SK-N-SH (cell line): ENCODE measurements at regions not wholly inside any gene's neighbourhood (a gene's known extent, or its start where the extent isn't known, plus 50 kb on each side); places are given as distances from the start of the nearest gene placed in this dataset.

Experiments used
- CTCF ChIA-PET: fragments of 300-600, 350-600 bp; formaldehyde crosslinking; extraction: SDS; loops from one replicate; lab custom pipeline; 2021; lab: Yijun Ruan, JAX
- POLR2A ChIA-PET: fragments of 350-600 bp; sonication (Branson Sonifier 250); formaldehyde crosslinking; extraction: SDS; loops from one replicate; lab custom pipeline; 2020; ENCODE audit warnings: antibody characterized with exemption, inconsistent platforms; lab: Yijun Ruan, JAX
- DNase-seq: peaks from one replicate; pipeline ENCODE4 v3.0.0; 2012
- H2AFZ ChIP-seq: fragments of 200-600 bp; sonication (generic); 2 replicates; pipeline ENCODE4 v1.8.1; 2016; ENCODE audit warnings: antibody characterized with exemption, mild to moderate bottlenecking, low read depth
- H3F3A ChIP-seq: fragments of 200-600 bp; sonication (generic); replicated peaks from 2 replicates; pipeline ENCODE3; 2016; ENCODE audit warnings: antibody characterized with exemption, mild to moderate bottlenecking; ENCODE audit not compliant: insufficient read depth
- H3K27ac ChIP-seq, 2 experiments: fragments of 200-500 bp in 1 of 2; fragments of 200-600 bp in 1 of 2; sonication (Bioruptor generic) in 1 of 2; sonication (generic), shearing (Covaris generic) in 1 of 2; 2 replicates each; pipeline versions ENCODE4 v1.5.1 to v1.6.1; 2014 to 2016; ENCODE audit warnings: low read depth in 2 of 2, inconsistent platforms in 1 of 2, low read length in 1 of 2, mild to moderate bottlenecking in 1 of 2, mixed read lengths in 1 of 2
- H3K27me3 ChIP-seq: fragments of 200-600 bp; sonication (generic), shearing (Covaris generic); 2 replicates; pipeline ENCODE4 v1.6.1; 2016; ENCODE audit warnings: mixed run types; ENCODE audit not compliant: insufficient read depth
- H3K36me3 ChIP-seq, 2 experiments: fragments of 200-500 bp in 1 of 2; fragments of 200-600 bp in 1 of 2; sonication (Bioruptor generic) in 1 of 2; sonication (generic) in 1 of 2; replicated peaks in 1 of 2; 2 replicates each; pipeline versions ENCODE3 to v1.5.1; 2014 to 2016; ENCODE audit warnings: low read length in 1 of 2, mild to moderate bottlenecking in 1 of 2; ENCODE audit not compliant: insufficient read depth in 2 of 2, control insufficient read depth in 1 of 2
- H3K4me1 ChIP-seq, 2 experiments: fragments of 200-500 bp in 1 of 2; fragments of 200-600 bp in 1 of 2; sonication (Bioruptor generic) in 1 of 2; sonication (generic), shearing (Covaris generic) in 1 of 2; 2 replicates each; pipeline versions ENCODE4 v1.5.1 to v1.6.1; 2014 to 2016; ENCODE audit warnings: low read depth in 1 of 2, low read length in 1 of 2, mixed run types in 1 of 2; ENCODE audit not compliant: insufficient read depth in 2 of 2, control insufficient read depth in 1 of 2
- H3K4me2 ChIP-seq: fragments of 200-600 bp; sonication (generic), shearing (Covaris generic); 2 replicates; pipeline ENCODE4 v1.6.1; 2017; ENCODE audit warnings: mixed run types
- H3K4me3 ChIP-seq, 2 experiments: fragments of 200-500 bp in 1 of 2; fragments of 200-600 bp in 1 of 2; sonication (Bioruptor generic) in 1 of 2; sonication (generic), shearing (Covaris generic) in 1 of 2; 2 replicates each; pipeline versions ENCODE4 v1.5.1 to v1.8.1; 2014 to 2016; ENCODE audit warnings: low read depth in 2 of 2, inconsistent platforms in 1 of 2, low read length in 1 of 2, mild to moderate bottlenecking in 1 of 2, mixed read lengths in 1 of 2, moderate library complexity in 1 of 2
- H3K79me2 ChIP-seq: fragments of 200-600 bp; sonication (generic); 2 replicates; pipeline ENCODE4 v1.8.1; 2017; ENCODE audit warnings: mild to moderate bottlenecking; ENCODE audit not compliant: insufficient read depth
- H3K9ac ChIP-seq: fragments of 200-600 bp; sonication (generic); 2 replicates; pipeline ENCODE4 v1.6.1; 2017; ENCODE audit warnings: mixed run types
- H3K9me2 ChIP-seq: fragments of 200-600 bp; sonication (generic); 2 replicates; pipeline ENCODE4 v1.6.1; 2017; ENCODE audit warnings: mixed run types
- H3K9me3 ChIP-seq: fragments of 200-600 bp; sonication (generic); 2 replicates; pipeline ENCODE4 v1.6.1; 2017; ENCODE audit warnings: mixed run types, mild to moderate bottlenecking, moderate library complexity
- H4K20me1 ChIP-seq: fragments of 200-600 bp; sonication (generic); 2 replicates; pipeline ENCODE4 v1.6.1; 2017; ENCODE audit warnings: mild to moderate bottlenecking, mixed run types; ENCODE audit not compliant: insufficient read depth
- ELF1 ChIP-seq: IDR thresholded peaks from 2 replicates; pipeline ENCODE4 v1.4.0; 2012
- EZH2phosphoT487 ChIP-seq: fragments of 200-600 bp; sonication (generic); IDR thresholded peaks from 2 replicates; pipeline ENCODE4 v1.6.1; 2017; ENCODE audit warnings: low read depth, mixed run types, mild to moderate bottlenecking, antibody characterized with exemption, moderate library complexity, borderline replicate concordance
- FOSL2 ChIP-seq: IDR thresholded peaks from 2 replicates; pipeline ENCODE4 v1.4.0; 2012; ENCODE audit warnings: low read depth, mild to moderate bottlenecking, moderate library complexity, borderline replicate concordance
- GABPA ChIP-seq: IDR thresholded peaks from 2 replicates; pipeline ENCODE4 v1.4.0; 2012; ENCODE audit warnings: low read depth, mild to moderate bottlenecking
- GATA2 ChIP-seq: sonication (generic); formaldehyde crosslinking; IDR thresholded peaks from 2 replicates; pipeline ENCODE4 v1.5.0; 2020; ENCODE audit warnings: mild to moderate bottlenecking, missing genetic modification reagents
- JUND ChIP-seq: IDR thresholded peaks from 2 replicates; pipeline ENCODE4 v1.4.0; 2012
- MEF2A ChIP-seq: IDR thresholded peaks from 2 replicates; pipeline ENCODE4 v1.4.0; 2012; ENCODE audit warnings: low read depth, borderline replicate concordance
- POLR2AphosphoS5 ChIP-seq: IDR thresholded peaks from 2 replicates; pipeline ENCODE4 v1.6.1; 2012; ENCODE audit warnings: low read depth, low read length
- RFX5 ChIP-seq: IDR thresholded peaks from 2 replicates; pipeline ENCODE4 v1.6.1; 2012; ENCODE audit warnings: mild to moderate bottlenecking, improper control_type of control experiment, low read length
- TCF12 ChIP-seq: IDR thresholded peaks from 2 replicates; pipeline ENCODE4 v1.4.0; 2012
- TEAD4 ChIP-seq: IDR thresholded peaks from 2 replicates; pipeline ENCODE4 v1.4.0; 2012; ENCODE audit warnings: mild to moderate bottlenecking, borderline replicate concordance; ENCODE audit not compliant: insufficient read depth
- WGBS: methylation state at CpG from one replicate; pipeline ENCODE4 v1.1.6; 2017; ENCODE audit warnings: low lambda C conversion rate; 5-methylcytosine and 5-hydroxymethylcytosine counted together
- TF ChIP-seq, protein P1 (sequence below): fragments of 200-600 bp; sonication (generic); IDR thresholded peaks from 2 replicates; pipeline ENCODE4 v1.6.1; 2017; ENCODE audit warnings: antibody characterized with exemption, mild to moderate bottlenecking, moderate library complexity
- TF ChIP-seq, protein P2 (sequence below): fragments of 150-350 bp; IDR thresholded peaks from 2 replicates; pipeline ENCODE4 v1.6.1; 2016; ENCODE audit warnings: mild to moderate bottlenecking, low read depth, low read length

DNA sequence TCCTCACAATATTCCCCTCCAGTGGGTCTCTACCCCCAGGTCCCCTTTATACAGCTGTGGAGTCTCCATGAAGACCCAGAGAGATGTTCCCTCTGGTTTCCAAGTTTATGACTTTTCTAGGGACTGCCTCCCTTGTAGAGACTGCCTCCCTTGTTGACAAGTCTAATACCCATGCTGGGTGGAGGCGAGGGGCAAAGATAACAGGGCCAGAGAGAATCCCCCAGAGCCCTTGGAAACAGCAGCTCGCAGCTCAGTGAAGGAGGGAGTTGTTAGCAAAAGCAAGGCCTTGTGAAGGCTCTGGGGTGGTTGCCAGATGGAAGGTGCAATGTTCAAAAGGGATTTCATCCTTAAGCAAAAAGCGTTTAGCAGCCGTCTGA lies 75.0 kb upstream of the GATA6 start:
- H3K4me3 ChIP-seq = no peak overlapping the region
- no peak for DNase-seq
- H3K4me1 ChIP-seq = no peaks in the 10 kb centered on the region
- no peaks in the 10 kb centered on the region for H3K9me2 ChIP-seq
- H3K79me2 ChIP-seq = no peaks in the 10 kb centered on the region
- CTCF ChIA-PET = no interaction called here
- H3K27me3 ChIP-seq = peaks cover 58% of the 10 kb centered on the region; the same call in 1 of the 2 replicates
- H2AFZ ChIP-seq = no peak overlapping the region
- no peaks in the 10 kb centered on the region for H3K9me3 ChIP-seq
- no peak overlapping the region for H3K9ac ChIP-seq
- no peak overlapping the region for H3K4me2 ChIP-seq
- WGBS = 2% methylated on average over 4 of the region's 4 CpGs
- no peaks in the 10 kb centered on the region for H3F3A ChIP-seq
- POLR2A ChIA-PET = no interaction called here
- H3K36me3 ChIP-seq = no peaks in the 10 kb centered on the region
- no peak overlapping the region for H3K27ac ChIP-seq
- TF ChIP-seq RFX5 (no peak), TCF12 (no peak), MEF2A (no peak), TEAD4 (no peak)
- H4K20me1 ChIP-seq = no peaks in the 10 kb centered on the region

DNA sequence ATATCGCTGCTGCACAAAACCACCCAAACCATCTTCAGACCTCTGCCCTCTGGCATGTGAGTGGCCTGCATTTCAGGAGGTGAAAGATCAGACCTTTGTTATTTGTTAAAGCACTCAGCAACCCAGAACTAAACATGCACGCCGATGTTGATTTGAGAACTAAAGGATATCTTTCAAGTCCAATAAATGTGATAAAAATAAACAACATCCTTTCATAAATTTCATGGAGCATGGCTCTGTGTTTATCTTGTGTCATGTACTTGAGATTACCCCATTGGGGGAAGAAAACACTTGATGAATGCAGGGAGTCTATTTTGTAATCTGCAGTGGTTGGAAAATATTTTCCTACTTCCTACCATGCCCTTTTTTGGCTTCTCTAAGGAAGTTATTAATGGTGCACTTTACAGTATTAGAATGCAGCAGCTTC lies 70.8 kb upstream of the GATA6 start:
- CTCF ChIA-PET = no interaction called here
- H3K79me2 ChIP-seq = no peaks in the 10 kb centered on the region
- no peak overlapping the region for H3K27ac ChIP-seq
- no peaks in the 10 kb centered on the region for H4K20me1 ChIP-seq
- POLR2A ChIA-PET = no interaction called here
- no peak overlapping the region for H2AFZ ChIP-seq
- H3K4me2 ChIP-seq = no peak overlapping the region
- no peaks in the 10 kb centered on the region for H3F3A ChIP-seq
- H3K27me3 ChIP-seq = peaks cover 53% of the 10 kb centered on the region; the same call in 1 of the 2 replicates
- TF ChIP-seq POLR2AphosphoS5 (no peak), FOSL2 (no peak), TCF12 (no peak), ELF1 (no peak), MEF2A (no peak)
- TF ChIP-seq, protein P1, sequence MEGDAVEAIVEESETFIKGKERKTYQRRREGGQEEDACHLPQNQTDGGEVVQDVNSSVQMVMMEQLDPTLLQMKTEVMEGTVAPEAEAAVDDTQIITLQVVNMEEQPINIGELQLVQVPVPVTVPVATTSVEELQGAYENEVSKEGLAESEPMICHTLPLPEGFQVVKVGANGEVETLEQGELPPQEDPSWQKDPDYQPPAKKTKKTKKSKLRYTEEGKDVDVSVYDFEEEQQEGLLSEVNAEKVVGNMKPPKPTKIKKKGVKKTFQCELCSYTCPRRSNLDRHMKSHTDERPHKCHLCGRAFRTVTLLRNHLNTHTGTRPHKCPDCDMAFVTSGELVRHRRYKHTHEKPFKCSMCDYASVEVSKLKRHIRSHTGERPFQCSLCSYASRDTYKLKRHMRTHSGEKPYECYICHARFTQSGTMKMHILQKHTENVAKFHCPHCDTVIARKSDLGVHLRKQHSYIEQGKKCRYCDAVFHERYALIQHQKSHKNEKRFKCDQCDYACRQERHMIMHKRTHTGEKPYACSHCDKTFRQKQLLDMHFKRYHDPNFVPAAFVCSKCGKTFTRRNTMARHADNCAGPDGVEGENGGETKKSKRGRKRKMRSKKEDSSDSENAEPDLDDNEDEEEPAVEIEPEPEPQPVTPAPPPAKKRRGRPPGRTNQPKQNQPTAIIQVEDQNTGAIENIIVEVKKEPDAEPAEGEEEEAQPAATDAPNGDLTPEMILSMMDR = no peak
- H3K4me3 ChIP-seq = no peak overlapping the region
- no peaks in the 10 kb centered on the region for H3K36me3 ChIP-seq
- no peaks in the 10 kb centered on the region; a peak in 1 of 4 replicates for H3K4me1 ChIP-seq
- DNase-seq = no peak
- H3K9ac ChIP-seq = no peak overlapping the region
- WGBS = 1% methylated on average over 3 of the region's 3 CpGs
- no peaks in the 10 kb centered on the region for H3K9me2 ChIP-seq
- no peaks in the 10 kb centered on the region for H3K9me3 ChIP-seq

DNA sequence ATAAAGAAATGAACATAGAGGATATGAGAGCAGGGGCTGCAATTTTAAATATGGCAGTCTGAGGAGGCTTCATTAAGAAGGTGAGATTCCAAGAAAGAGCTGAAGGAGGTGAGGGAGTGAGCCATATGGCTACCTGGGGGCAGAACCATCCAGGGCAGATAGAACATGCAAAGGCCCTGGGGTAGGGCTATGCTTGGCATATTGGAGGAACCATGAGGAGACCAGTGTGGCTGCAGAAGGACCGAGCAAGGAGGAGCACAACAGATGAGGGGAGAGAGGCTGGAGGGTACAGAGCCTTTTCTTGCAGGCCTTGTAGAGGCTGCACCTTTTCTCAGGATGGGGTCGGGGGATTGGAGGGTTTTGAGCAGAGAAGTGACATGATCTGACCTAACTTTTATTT lies 69.5 kb upstream of the GATA6 start:
- H3K9me3 ChIP-seq = no peaks in the 10 kb centered on the region
- H3K27ac ChIP-seq = no peak overlapping the region
- H3K27me3 ChIP-seq = peaks cover 41% of the 10 kb centered on the region; the same call in 1 of the 2 replicates
- POLR2A ChIA-PET = no interaction called here
- H3K36me3 ChIP-seq = no peaks in the 10 kb centered on the region
- no peak overlapping the region for H3K4me3 ChIP-seq
- H3K4me2 ChIP-seq = no peak overlapping the region
- H4K20me1 ChIP-seq = no peaks in the 10 kb centered on the region
- DNase-seq = no peak
- H3K79me2 ChIP-seq = no peaks in the 10 kb centered on the region
- H3K4me1 ChIP-seq = no peaks in the 10 kb centered on the region; a peak in 1 of 4 replicates
- CTCF ChIA-PET = no interaction called here
- TF ChIP-seq JUND = no peak
- TF ChIP-seq ELF1 = no peak
- TF ChIP-seq EZH2phosphoT487 = no peak
- no peak for TF ChIP-seq TEAD4
- TF ChIP-seq GATA2 = no peak
- TF ChIP-seq, protein P2, sequence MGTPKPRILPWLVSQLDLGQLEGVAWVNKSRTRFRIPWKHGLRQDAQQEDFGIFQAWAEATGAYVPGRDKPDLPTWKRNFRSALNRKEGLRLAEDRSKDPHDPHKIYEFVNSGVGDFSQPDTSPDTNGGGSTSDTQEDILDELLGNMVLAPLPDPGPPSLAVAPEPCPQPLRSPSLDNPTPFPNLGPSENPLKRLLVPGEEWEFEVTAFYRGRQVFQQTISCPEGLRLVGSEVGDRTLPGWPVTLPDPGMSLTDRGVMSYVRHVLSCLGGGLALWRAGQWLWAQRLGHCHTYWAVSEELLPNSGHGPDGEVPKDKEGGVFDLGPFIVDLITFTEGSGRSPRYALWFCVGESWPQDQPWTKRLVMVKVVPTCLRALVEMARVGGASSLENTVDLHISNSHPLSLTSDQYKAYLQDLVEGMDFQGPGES = no peak
- TF ChIP-seq MEF2A = no peak
- no peak for TF ChIP-seq GABPA
- TF ChIP-seq, all 33 proteins: peak for 0
- Histone ChIP-seq H3F3A (no peaks in the 10 kb centered on the region), H3K9me2 (no peaks in the 10 kb centered on the region), H2AFZ (no peak overlapping the region), H3K9ac (no peak overlapping the region)
- 18% methylated on average over 2 of the region's 2 CpGs for WGBS
